ENCODE measurements at regions not wholly inside any gene's neighbourhood (a gene's known extent, or its start where the extent isn't known, plus 50 kb on each side); places are given as distances from the start of the nearest gene placed in this dataset.

DNA sequence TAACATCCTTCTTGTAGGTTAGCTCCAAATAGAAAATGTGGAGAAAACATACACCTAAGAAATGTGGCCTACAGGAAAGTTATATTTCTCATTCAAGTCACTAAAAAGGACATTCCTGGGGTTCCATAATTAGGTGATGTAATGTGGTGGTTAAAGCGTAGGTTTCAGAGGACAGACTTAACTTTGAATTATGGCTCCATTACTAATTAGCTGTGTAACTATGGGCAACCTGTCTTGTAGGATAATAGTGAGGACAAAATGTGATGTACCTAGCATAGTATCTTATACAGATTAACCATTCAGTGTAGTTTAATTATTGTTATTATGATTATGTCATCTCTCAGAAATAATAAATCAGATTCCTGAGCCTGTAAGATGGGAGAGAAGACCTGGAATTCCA, 602.5 kb downstream of the TSN start:
- DNase-seq: no peak

GRCh38 chr2:122358729-122359128, 603.3 kb downstream of the TSN start:
- DNase-seq: no peak

- DNase-seq: no peak
Observed at GRCh38 chr2:122363885-122364284, 608.4 kb downstream of the TSN start.

GRCh38 chr2:122366427-122366826, 611.0 kb downstream of the TSN start:
- no peak for DNase-seq

DNA sequence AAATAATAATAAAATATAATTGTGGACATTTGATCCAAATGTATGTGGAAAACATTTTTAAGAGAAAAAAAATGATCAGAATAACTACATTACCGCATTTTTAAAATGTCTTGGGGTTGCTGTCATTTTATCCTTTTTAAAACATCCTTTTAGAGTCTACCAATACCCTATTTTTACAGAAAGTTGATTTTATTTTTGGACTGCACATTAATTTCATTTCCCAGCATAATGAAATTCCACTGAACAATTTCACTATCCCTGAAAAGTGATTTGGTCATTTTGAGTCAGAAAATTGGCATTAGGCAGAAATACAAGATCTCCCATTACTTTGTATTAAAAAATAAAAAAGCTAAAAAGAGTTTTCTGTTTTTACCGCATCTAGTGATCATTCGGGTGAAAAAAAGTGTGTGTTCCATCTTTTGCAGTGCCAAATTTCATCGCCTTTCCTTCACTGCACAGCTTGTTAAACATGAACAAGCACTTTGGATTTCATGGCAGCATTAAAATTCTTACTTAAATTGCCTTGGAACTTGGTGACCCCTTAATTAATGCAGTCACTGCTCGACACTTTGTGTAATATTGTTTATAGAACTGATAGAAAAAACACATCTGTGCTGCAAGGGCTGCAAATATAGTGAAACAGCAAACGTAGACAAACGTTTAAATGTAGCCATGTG, 611.7 kb downstream of the TSN start:
- DNase-seq: no peak

GRCh38 chr2:122367646-122368010, 612.2 kb downstream of the TSN start:
- DNase-seq: no peak

GRCh38 chr2:122368576-122369243, 613.3 kb downstream of the TSN start:
- DNase-seq: no peak

DNA sequence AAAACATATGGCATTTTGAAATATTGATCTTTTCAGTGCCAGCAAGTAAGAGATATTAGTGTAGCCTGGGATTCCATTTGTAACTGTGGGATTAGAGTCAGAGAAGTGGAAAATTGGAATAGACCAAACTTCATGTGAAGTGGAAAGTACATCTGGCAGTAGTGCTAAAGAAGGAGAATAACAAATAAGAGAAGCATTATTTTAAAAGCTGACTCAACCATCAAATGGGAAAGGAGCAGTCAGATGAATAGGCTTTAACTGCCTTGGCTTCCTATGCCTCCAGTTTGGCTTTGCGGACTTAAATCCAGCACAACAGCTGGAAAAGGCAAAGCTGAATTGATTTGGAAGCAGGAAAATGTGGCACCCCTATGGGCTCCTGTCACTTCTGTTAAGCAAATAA, 623.1 kb downstream of the TSN start:
- no peak for DNase-seq

DNA sequence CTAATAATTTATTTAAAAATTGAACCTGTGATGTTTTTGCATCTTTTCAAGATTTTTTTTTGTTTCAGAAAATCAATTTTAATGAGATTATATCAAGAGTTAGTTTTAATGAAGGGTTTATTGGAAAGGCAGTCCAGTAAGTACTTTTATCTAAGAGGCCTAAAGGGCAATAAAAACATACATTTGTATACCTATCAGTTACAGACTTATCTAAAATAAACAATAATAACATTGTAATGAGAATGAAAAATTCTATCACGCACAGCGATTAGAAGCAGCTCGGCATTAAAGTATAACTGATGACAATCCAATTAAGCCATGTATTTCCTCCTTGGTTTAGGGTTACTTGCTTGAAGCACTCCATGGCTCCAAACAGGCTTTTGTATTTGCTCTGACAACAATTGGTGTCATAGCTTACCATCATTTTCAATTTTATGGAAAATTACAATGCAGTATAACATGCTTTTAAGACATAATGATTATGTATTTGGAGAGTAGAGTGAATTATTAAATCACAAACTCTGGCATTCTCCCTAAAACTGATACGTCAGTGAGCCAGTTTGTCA, 629.4 kb downstream of the TSN start:
- no peak for DNase-seq

DNA sequence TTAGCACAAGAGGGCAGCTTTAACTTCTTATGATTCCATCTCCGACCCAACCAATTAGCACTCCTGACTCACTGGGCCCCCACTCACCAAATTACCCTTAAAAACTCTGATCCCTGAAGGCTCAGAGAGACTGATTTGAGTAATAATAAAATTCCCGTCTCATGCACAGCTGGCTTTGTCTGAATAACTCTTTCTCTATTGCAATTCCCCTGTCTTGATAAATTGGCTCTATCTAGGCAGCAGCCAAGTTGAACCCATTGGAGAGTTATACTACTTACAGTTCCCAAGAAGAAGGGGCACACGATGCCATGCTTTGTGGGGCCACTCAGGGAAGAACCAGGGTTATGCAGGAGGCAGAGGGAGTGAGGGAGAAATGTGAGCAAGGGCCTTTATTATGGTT, 632.8 kb downstream of the TSN start:
- no peak for DNase-seq

GRCh38 chr2:122389694-122390093, 634.2 kb downstream of the TSN start:
- DNase-seq: no peak

- no peak for DNase-seq
Observed at GRCh38 chr2:122390406-122390805, 635.0 kb downstream of the TSN start.

GRCh38 chr2:122391726-122392125, 636.3 kb downstream of the TSN start:
- DNase-seq: no peak

- DNase-seq: no peak
Observed at GRCh38 chr2:122395687-122396086, 640.2 kb downstream of the TSN start.

DNA sequence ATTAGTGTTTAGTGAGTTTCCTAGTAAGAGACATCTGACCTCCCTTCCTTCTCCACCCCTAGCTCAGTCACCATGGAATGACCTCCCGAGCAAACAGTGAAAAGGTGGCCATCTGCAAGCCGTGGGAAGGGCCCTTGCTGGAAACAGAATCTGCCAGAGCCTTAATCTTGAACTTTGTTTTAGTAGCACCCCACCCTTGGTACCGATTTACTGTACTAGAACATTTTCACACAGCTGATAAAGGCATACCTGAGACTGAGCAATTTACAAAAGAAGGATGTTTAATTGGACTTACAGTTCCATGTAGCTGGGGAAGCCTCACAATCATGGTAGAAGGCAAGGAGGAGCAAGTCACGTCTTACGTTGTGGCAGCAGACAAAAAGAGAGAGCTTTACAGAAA, 655.8 kb downstream of the TSN start:
- no peak for DNase-seq

DNA sequence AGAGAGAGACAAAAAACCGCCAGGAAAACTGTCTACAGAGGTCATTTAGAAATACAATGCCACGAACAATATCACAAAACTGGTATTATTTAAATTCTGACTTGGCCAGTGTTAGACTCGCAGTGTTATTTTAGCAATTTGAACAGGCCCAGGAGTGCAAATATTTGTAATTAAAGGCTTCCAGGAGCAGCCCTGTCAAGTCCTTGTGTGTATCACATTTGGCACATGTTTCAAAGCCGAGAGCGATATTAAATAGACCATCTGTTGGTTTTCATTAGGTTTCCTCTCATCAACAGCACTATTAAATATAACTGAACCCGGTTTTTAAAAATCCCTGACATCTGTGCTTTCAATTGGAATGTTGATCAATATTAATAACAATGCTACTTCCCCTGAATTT, 656.9 kb downstream of the TSN start:
- no peak for DNase-seq

GRCh38 chr2:122414902-122415301, 659.5 kb downstream of the TSN start:
- DNase-seq: no peak

- DNase-seq: no peak
Observed at GRCh38 chr2:122417114-122417513, 661.7 kb downstream of the TSN start.

DNA sequence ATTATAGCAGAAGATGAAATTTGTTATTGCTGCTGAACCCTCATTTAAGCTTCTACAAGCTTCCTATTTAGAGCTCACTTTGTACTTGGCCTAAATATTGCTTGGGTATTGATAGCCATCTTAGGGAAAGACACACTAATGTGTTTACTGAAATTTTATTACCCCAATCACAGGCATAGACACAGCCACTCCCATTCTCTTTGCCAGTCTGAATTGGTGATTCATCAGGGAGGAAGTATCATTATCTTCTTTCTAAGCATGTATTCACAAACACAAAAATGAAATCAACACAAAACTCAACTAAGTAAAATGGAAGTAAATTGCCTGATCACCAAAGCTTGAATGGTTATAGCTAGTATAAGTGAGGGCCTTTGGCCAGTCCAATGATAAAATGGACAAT, 666.3 kb downstream of the TSN start:
- no peak for DNase-seq

DNA sequence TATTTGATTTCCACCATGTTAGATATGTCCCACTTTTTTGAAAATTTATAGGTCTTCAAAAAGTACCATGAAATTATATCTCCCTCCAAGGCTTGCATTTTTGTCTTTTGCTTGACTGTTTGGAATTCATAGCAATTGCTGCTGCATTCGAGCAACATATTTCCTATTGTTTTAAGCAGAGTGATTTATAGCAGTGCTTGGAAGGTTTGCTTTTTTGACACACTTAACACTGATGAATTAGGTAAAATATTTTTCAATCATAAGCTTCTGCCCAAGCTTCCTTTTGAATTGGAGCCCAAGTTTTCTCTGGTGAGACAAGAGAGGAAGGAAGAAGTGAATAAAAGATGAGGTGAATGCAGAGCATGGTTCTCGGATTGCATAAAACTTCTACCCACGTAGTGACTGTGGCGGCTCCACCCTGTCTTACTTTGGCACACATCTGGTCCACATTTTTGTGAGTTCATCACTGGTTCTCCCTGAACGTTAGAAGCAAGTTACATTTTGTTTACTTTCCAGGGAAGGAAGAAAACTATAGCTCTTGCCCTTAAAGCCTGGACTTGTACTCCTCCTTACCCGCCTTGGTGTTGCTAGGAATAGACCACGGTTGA, 667.0 kb downstream of the TSN start:
- no peak for DNase-seq

DNA sequence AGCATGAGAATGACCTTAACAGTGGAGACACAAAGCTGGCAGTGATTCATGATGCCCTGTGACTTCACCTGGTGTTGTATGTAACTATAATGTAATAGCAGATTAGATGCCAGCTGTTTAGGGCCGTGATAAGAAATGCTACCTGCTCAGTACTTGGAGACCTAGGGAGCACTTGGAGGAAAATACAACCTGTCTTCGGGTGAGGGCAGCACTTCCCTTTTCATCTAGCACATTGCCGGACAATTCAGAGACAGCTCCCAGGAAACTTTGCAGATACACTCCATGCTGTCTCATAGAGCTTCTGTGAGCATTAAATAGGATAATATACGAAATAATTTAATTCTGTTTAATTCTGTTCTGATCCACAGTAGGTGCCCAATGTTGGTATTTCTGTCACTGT, 668.5 kb downstream of the TSN start:
- no peak for DNase-seq

DNA sequence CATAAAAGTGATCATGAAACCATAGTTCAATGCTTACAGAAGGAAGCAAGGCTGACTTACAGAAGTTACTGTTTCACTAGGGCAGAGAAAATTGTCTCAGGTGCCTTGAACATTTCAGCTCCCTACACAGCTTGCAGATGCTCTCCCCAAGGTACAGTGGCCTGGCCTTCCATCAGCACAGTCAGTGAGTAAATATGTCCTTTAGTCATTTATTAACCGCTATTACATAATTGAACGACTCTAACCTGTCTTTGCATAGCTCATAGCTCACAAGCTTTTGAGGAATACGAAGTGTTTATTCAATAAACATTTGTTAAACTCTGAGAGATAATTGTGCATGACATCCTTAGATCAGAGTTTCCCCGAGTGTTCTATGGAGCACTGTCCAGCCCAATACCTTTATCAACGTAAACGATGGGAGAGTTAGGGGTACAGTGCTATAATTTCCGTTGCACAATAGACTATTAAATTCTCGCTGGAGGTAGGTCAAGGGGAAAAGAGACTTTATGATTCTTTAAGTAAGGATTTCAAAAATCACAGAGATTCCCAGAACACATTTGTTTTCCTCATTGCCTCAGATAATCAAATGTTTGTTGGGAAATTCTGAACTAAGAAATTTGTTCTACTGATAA, 677.8 kb downstream of the TSN start:
- DNase-seq: no peak

- no peak for DNase-seq
Observed at GRCh38 chr2:122445003-122445402, 689.6 kb downstream of the TSN start.

GRCh38 chr2:122446761-122447160, 691.3 kb downstream of the TSN start:
- DNase-seq: no peak

Measured in stimulated activated CD4-positive, alpha-beta T cell treated with anti-CD3 and anti-CD28 coated beads, Interleukin-4, amount 100 ng/mL, for 4 hours (primary cell).